HuH-7.5 (cell line): ENCODE measurements at regions not wholly inside any gene's neighbourhood (a gene's known extent, or its start where the extent isn't known, plus 50 kb on each side); places are given as distances from the start of the nearest gene placed in this dataset.
"Not testable (repeated sequence)": the region's sequence is repeated elsewhere in the genome, so short reads cannot be mapped to it uniquely, and the experiment has no call there.

ENCODE experiments used
- DNase-seq: peaks from one replicate; pipeline ENCODE4 v3.0.0; 2011; ENCODE audit warnings: low spot score

GRCh38 chr22:46040471-46041465, 63.8 kb upstream of the WNT7B start:
- no peak for DNase-seq

GRCh38 chr22:46041642-46042041, 64.7 kb upstream of the WNT7B start:
- DNase-seq: no peak

- no peak for DNase-seq
These were observed 65.8 kb upstream of the WNT7B start for GRCh38 chr22:46042786-46043185.

- no peak for DNase-seq
These were observed 66.4 kb upstream of the WNT7B start for GRCh38 chr22:46043339-46043738.

GRCh38 chr22:46043816-46044620, 67.1 kb upstream of the WNT7B start:
- DNase-seq: no peak

- no peak for DNase-seq
These were observed 67.9 kb upstream of the WNT7B start for GRCh38 chr22:46044621-46045458.

GRCh38 chr22:46045459-46046298, 68.7 kb upstream of the WNT7B start:
- DNase-seq: no peak

GRCh38 chr22:46046299-46046685, 69.3 kb upstream of the WNT7B start:
- DNase-seq: no peak

- DNase-seq: no peak
These were observed 70.3 kb upstream of the WNT7B start for GRCh38 chr22:46047226-46047625.

- no peak for DNase-seq
These were observed 71.1 kb upstream of the WNT7B start for GRCh38 chr22:46047841-46048595.

GRCh38 chr22:46048661-46049060, 71.7 kb upstream of the WNT7B start:
- not testable (repeated sequence) for DNase-seq

- no peak for DNase-seq
These were observed 72.9 kb upstream of the WNT7B start for GRCh38 chr22:46049726-46050450.

- DNase-seq: no peak
These were observed 73.5 kb upstream of the WNT7B start for GRCh38 chr22:46050451-46050845.

GRCh38 chr22:46050916-46051614, 74.1 kb upstream of the WNT7B start:
- no peak for DNase-seq

- DNase-seq: no peak
These were observed 74.7 kb upstream of the WNT7B start for GRCh38 chr22:46051646-46052045.

GRCh38 chr22:46052331-46052771, 75.4 kb upstream of the WNT7B start:
- no peak for DNase-seq

- no peak for DNase-seq
These were observed 76.0 kb upstream of the WNT7B start for GRCh38 chr22:46052801-46053562.

GRCh38 chr22:46053563-46054090, 76.7 kb upstream of the WNT7B start:
- peak; percentile 73 for DNase-seq
